PC-9 (cell line): ENCODE measurements at regions not wholly inside any gene's neighbourhood (a gene's known extent, or its start where the extent isn't known, plus 50 kb on each side); places are given as distances from the start of the nearest gene placed in this dataset.

Source experiments
- CTCF ChIP-seq: fragments of 200-600 bp; sonication (generic); conservative IDR thresholded peaks from 2 replicates; pipeline ENCODE4 v1.6.1; 2017; ENCODE audit warnings: mixed run types, antibody characterized with exemption, mild to moderate bottlenecking, moderate library complexity
- EZH2 ChIP-seq: fragments of 200-600 bp; sonication (generic); IDR thresholded peaks from 2 replicates; pipeline ENCODE4 v1.8.0; 2017; ENCODE audit warnings: antibody characterized with exemption, low read depth

DNA sequence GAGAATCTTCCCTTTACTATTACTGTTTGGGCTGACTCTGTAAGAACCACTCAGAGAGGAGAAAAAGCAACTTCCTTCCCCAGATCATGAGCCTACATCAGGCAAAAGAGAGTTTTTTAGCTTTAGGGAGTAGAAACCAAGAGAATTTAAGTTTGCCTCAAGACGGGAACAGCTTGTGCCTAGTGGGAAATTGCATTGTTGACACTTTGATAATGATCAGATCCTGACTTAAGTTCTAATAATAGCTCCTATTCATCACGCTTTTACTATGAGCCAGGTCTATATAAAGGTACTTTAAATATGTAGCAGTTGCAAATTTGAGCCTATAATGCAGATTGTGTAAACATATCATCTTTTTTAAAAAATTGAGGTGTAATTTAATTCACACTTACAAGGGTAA lies 298.2 kb downstream of the MAN2A1 start:
- TF ChIP-seq CTCF (no peak), EZH2 (no peak)
